OCI-LY3 (cell line): ENCODE measurements at regions not wholly inside any gene's neighbourhood (a gene's known extent, or its start where the extent isn't known, plus 50 kb on each side); places are given as distances from the start of the nearest gene placed in this dataset.
"Not testable (repeated sequence)": the region's sequence is repeated elsewhere in the genome, so short reads cannot be mapped to it uniquely, and the experiment has no call there.

Source experiments
- H2AFZ ChIP-seq: fragments of 200-600, 300-600 bp; shearing (Covaris generic); 2 replicates; pipeline ENCODE4 v1.6.0; 2014; ENCODE audit warnings: antibody characterized with exemption, low read depth, low read length
- H3K27ac ChIP-seq: fragments of 200-600, 300-600 bp; sonication (generic); 2 replicates; pipeline ENCODE4 v1.5.1; 2014; ENCODE audit warnings: mild to moderate bottlenecking, low read length, moderate library complexity, mixed read lengths
- H3K27me3 ChIP-seq: fragments of 200-600, 300-600 bp; sonication (generic); 2 replicates; pipeline ENCODE4 v1.6.1; 2014; ENCODE audit warnings: low read depth, low read length, mixed read lengths
- H3K36me3 ChIP-seq: fragments of 200-600, 300-600 bp; sonication (generic); replicated peaks from 2 replicates; pipeline ENCODE3; 2014; ENCODE audit warnings: low read depth, low read length, mixed read lengths
- H3K4me1 ChIP-seq: fragments of 300-600, 200-600 bp; sonication (generic); 2 replicates; pipeline ENCODE4 v1.6.1; 2014; ENCODE audit warnings: low read length, mixed read lengths
- H3K4me2 ChIP-seq: fragments of 200-600, 300-600 bp; sonication (generic); 2 replicates; pipeline ENCODE4 v1.6.1; 2014; ENCODE audit warnings: low read length, mixed read lengths
- H3K4me3 ChIP-seq: fragments of 300-600, 200-600 bp; sonication (generic); 2 replicates; pipeline ENCODE4 v1.5.1; 2014; ENCODE audit warnings: antibody characterized with exemption, mild to moderate bottlenecking, low read length, moderate library complexity
- H3K79me2 ChIP-seq: fragments of 300-600, 200-600 bp; shearing (Covaris generic); 2 replicates; pipeline ENCODE4 v1.6.1; 2014; ENCODE audit warnings: mild to moderate bottlenecking, low read length, mixed read lengths
- H3K9ac ChIP-seq: fragments of 300-600, 200-600 bp; shearing (Covaris generic); 2 replicates; pipeline ENCODE4 v1.6.0; 2014; ENCODE audit warnings: mild to moderate bottlenecking, low read length, moderate library complexity
- H3K9me3 ChIP-seq: fragments of 200-600, 300-600 bp; shearing (Covaris generic); 2 replicates; pipeline ENCODE4 v1.6.1; 2014; ENCODE audit warnings: low read length, mixed read lengths; ENCODE audit not compliant: insufficient read depth
- H4K20me1 ChIP-seq: fragments of 200-600, 300-600 bp; sonication (generic); 2 replicates; pipeline ENCODE4 v1.6.1; 2016; ENCODE audit warnings: low read length, mixed read lengths; ENCODE audit not compliant: insufficient read depth
- CTCF ChIP-seq: fragments of 200-600, 300-600 bp; sonication (generic); IDR thresholded peaks from 2 replicates; pipeline ENCODE4 v1.5.1; 2014; ENCODE audit warnings: antibody characterized with exemption, low read length, low read depth
- EZH2phosphoT487 ChIP-seq: fragments of 200-600 bp; shearing (Covaris generic); IDR thresholded peaks from 2 replicates; pipeline ENCODE4 v1.6.1; 2018; ENCODE audit warnings: antibody characterized with exemption, mixed run types, low read depth

DNA sequence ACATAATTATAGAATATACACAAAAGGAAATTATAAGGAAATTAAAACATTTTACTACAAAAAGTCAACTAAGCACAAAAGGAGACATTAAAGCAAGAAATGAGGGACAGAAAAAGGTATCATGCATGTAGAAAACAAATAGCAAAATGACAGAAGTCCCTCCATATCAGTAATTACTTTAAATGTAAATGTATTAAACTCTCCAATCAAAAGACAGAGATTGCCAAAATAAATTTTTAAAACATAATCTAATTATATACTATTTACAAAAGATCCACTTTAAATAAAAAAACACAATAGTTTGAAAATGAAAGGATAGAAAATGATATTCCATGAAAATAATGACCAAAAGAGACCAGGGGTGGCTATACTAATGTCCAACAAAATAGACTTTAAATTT lies 123.7 kb downstream of the MEX3B start:
- peaks cover 10% of the 10 kb centered on the region; the same call in 1 of the 2 replicates for H3K9me3 ChIP-seq
- H2AFZ ChIP-seq = no peak overlapping the region
- TF ChIP-seq CTCF = no peak
- no peak for TF ChIP-seq EZH2phosphoT487
- H3K4me3 ChIP-seq = no peak overlapping the region
- no peak overlapping the region for H3K4me2 ChIP-seq
- H3K36me3 ChIP-seq = no peaks in the 10 kb centered on the region
- H3K27me3 ChIP-seq = 0 out of 2 replicates have a peak, but pooled peaks cover 2% of the 10 kb centered on the region
- no peaks in the 10 kb centered on the region for H3K79me2 ChIP-seq
- H3K9ac ChIP-seq = no peak overlapping the region
- no peaks in the 10 kb centered on the region for H4K20me1 ChIP-seq
- no peak overlapping the region for H3K27ac ChIP-seq
- H3K4me1 ChIP-seq = no peaks in the 10 kb centered on the region

DNA sequence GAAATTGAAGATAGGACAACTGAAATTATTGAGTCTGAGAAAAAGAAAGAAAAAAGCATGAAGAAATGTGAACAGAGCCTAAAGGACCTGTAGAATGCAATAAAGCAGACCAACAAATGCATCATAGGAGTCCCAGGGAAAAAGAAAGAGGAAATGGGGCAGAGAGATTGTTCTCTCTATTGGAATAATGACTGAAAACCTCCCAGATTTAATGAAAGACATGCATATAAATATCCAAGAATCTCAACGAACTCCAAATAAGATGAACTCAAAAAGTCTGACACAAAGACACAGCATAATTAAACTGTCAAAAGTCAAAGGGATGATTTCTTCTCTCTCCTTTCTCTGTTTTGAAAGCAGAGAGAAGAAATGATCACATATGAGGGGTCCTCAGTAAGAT lies 124.7 kb downstream of the MEX3B start:
- no peaks in the 10 kb centered on the region for H3K36me3 ChIP-seq
- H3K79me2 ChIP-seq = no peaks in the 10 kb centered on the region
- no peak overlapping the region for H3K4me2 ChIP-seq
- TF ChIP-seq EZH2phosphoT487 (no peak), CTCF (no peak)
- no peak overlapping the region for H3K9ac ChIP-seq
- H3K4me3 ChIP-seq = no peak overlapping the region
- H3K27ac ChIP-seq = no peak overlapping the region
- H3K27me3 ChIP-seq = 0 out of 2 replicates have a peak, but pooled peaks cover 2% of the 10 kb centered on the region
- peaks cover 10% of the 10 kb centered on the region; the same call in 1 of the 2 replicates for H3K9me3 ChIP-seq
- no peak overlapping the region for H2AFZ ChIP-seq
- no peaks in the 10 kb centered on the region for H4K20me1 ChIP-seq
- H3K4me1 ChIP-seq = no peaks in the 10 kb centered on the region

GRCh38 chr15:81918767-81919166 lies 127.1 kb downstream of the MEX3B start:
- not testable (repeated sequence) for H3K27ac ChIP-seq, H2AFZ ChIP-seq, H3K79me2 ChIP-seq, H4K20me1 ChIP-seq, H3K36me3 ChIP-seq, H3K27me3 ChIP-seq, H3K4me3 ChIP-seq, H3K9ac ChIP-seq, H3K4me1 ChIP-seq, H3K4me2 ChIP-seq
- H3K9me3 ChIP-seq = peaks cover 10% of the 10 kb centered on the region; the same call in 1 of the 2 replicates

DNA sequence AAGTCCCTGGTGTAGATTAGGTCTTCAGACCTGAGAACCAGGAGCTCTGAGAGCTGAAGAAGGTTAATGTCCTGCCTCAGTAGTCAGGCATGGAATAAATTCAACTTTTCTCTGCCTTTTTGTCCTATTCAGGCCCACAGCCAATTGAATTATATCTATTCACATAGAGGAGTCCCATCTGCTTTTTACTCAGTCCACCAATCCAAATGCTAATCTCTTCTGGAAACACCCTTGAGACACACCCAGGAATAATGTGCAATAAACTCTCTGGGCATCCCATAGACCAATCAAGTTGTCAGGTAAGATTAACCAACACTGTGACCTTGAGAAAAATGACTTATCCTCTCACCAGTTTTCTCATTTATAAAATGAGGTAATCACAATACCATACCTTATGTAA lies 129.4 kb downstream of the MEX3B start:
- no peak overlapping the region for H3K9ac ChIP-seq
- H3K9me3 ChIP-seq = peaks cover 10% of the 10 kb centered on the region; the same call in 1 of the 2 replicates
- H3K4me1 ChIP-seq = no peaks in the 10 kb centered on the region
- 0 out of 2 replicates have a peak, but pooled peaks cover 3% of the 10 kb centered on the region for H3K27me3 ChIP-seq
- H3K79me2 ChIP-seq = no peaks in the 10 kb centered on the region
- H3K4me2 ChIP-seq = no peak overlapping the region
- H2AFZ ChIP-seq = no peak overlapping the region
- H3K4me3 ChIP-seq = no peak overlapping the region
- TF ChIP-seq EZH2phosphoT487 (no peak), CTCF (no peak)
- H4K20me1 ChIP-seq = no peaks in the 10 kb centered on the region
- no peaks in the 10 kb centered on the region for H3K36me3 ChIP-seq
- no peak overlapping the region for H3K27ac ChIP-seq

- no peak overlapping the region for H3K9ac ChIP-seq
- no peaks in the 10 kb centered on the region for H3K79me2 ChIP-seq
- no peaks in the 10 kb centered on the region for H3K4me1 ChIP-seq
- no peak for TF ChIP-seq EZH2phosphoT487
- no peak for TF ChIP-seq CTCF
- no peak overlapping the region for H3K27ac ChIP-seq
- H3K27me3 ChIP-seq = 0 out of 2 replicates have a peak, but pooled peaks cover 7% of the 10 kb centered on the region
- H3K4me3 ChIP-seq = no peak overlapping the region
- H3K9me3 ChIP-seq = peaks cover 7% of the 10 kb centered on the region; the same call in 1 of the 2 replicates
- H4K20me1 ChIP-seq = no peaks in the 10 kb centered on the region
- no peak overlapping the region for H2AFZ ChIP-seq
- H3K4me2 ChIP-seq = no peak overlapping the region
- no peaks in the 10 kb centered on the region for H3K36me3 ChIP-seq
Observed at GRCh38 chr15:81915990-81916389, 129.8 kb downstream of the MEX3B start.
